SU-DHL-6 (cell line): ENCODE measurements at regions not wholly inside any gene's neighbourhood (a gene's known extent, or its start where the extent isn't known, plus 50 kb on each side); places are given as distances from the start of the nearest gene placed in this dataset.

Experiments
- EZH2phosphoT487 ChIP-seq: fragments of 200-600 bp; sonication (generic), shearing (Covaris generic); conservative IDR thresholded peaks from 2 replicates; pipeline ENCODE4 v1.6.1; 2018; ENCODE audit warnings: mild to moderate bottlenecking, antibody characterized with exemption, low read length, moderate library complexity, mixed read lengths
- TF ChIP-seq, protein P1 (sequence below): fragments of 200-600 bp; sonication (generic); IDR thresholded peaks from one replicate; pipeline ENCODE4 v1.5.1; 2017; ENCODE audit warnings: antibody characterized with exemption, mild to moderate bottlenecking, low read length, moderate library complexity; ENCODE audit not compliant: insufficient read depth, poor library complexity, severe bottlenecking

DNA sequence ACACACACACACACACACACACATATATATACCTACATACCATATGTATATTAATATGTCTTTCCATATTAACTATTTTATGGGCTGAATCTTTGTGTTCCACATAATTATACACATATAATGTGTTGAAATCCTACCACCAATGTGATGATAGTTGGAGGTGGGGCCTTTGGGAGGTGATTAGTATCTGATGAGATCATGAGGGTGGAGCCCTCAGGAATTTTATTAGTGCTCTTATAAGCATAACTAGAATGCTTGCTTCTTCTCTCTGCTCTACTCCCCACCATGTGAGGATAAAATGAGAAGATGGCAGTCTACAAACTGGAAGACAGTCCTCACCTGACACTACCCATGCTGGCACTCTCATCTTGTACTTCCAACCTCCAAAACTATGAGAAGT, 1193.5 kb upstream of the FLRT2 start:
- TF ChIP-seq, protein P1, sequence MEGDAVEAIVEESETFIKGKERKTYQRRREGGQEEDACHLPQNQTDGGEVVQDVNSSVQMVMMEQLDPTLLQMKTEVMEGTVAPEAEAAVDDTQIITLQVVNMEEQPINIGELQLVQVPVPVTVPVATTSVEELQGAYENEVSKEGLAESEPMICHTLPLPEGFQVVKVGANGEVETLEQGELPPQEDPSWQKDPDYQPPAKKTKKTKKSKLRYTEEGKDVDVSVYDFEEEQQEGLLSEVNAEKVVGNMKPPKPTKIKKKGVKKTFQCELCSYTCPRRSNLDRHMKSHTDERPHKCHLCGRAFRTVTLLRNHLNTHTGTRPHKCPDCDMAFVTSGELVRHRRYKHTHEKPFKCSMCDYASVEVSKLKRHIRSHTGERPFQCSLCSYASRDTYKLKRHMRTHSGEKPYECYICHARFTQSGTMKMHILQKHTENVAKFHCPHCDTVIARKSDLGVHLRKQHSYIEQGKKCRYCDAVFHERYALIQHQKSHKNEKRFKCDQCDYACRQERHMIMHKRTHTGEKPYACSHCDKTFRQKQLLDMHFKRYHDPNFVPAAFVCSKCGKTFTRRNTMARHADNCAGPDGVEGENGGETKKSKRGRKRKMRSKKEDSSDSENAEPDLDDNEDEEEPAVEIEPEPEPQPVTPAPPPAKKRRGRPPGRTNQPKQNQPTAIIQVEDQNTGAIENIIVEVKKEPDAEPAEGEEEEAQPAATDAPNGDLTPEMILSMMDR = no peak
- TF ChIP-seq EZH2phosphoT487 = no peak
